Fibroblast of the aortic adventitia (primary cell): ENCODE measurements at regions not wholly inside any gene's neighbourhood (a gene's known extent, or its start where the extent isn't known, plus 50 kb on each side); places are given as distances from the start of the nearest gene placed in this dataset.

Experiments used
- DNase-seq: peaks from one replicate; pipeline ENCODE4 v3.0.0-alpha.2; 2010; ENCODE audit warnings: low read depth
- H3K4me3 ChIP-seq: 2 replicates; pipeline ENCODE4 v1.5.1; 2011; ENCODE audit warnings: low read depth, mild to moderate bottlenecking, control low read depth, low read length, moderate library complexity
- CTCF ChIP-seq: IDR thresholded peaks from 2 replicates; pipeline ENCODE4 v1.5.1; 2011; ENCODE audit warnings: mild to moderate bottlenecking, low read length, control low read depth, inconsistent platforms; ENCODE audit not compliant: insufficient read depth

DNA sequence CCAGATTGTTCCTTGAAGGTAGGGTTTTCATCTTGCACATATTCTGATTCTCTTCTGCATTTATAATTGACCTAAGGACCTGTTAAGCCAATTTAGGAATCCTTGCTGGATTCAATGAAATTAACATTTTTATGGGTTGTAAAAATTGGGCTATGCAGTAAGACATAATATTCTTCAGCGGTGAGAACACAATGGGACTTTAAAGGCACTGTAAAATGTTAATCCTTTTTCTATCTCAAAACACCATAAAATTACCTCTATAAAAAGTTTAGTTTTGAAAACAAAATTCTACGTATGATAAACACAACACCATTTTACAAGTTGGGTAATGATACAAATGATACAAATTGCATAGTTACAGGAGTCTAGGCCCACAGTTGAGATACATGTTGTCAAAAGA, 169.2 kb upstream of the DTNA start:
- no peak for DNase-seq
- TF ChIP-seq CTCF, result no peak
- no peak overlapping the region for H3K4me3 ChIP-seq

DNA sequence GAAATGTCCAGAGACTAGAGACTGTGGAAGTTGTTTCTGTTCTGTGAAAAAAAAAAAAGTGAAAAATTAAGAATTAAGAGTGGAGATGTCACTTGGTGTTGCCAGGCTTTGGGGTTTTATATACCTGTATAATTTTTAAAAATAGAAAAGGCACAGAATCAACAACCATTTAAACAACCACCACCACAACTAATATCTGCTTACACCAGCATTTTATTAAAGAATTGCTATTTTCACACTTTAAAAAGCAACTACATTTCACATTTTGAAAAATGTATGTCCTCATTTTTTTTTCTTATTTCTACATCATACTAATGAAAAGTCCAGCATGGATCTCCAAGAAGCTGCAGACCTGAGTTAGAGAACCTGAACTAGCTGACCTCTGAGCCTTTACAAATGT, 167.5 kb upstream of the DTNA start:
- H3K4me3 ChIP-seq, result no peak overlapping the region
- no peak for TF ChIP-seq CTCF
- no peak for DNase-seq

GRCh38 chr18:34543356-34543755, 166.7 kb upstream of the DTNA start:
- no peak for TF ChIP-seq CTCF
- no peak overlapping the region for H3K4me3 ChIP-seq
- no peak for DNase-seq

GRCh38 chr18:34543945-34544344, 166.2 kb upstream of the DTNA start:
- no peak for DNase-seq
- H3K4me3 ChIP-seq, result no peak overlapping the region
- no peak for TF ChIP-seq CTCF

- no peak overlapping the region for H3K4me3 ChIP-seq
- no peak for TF ChIP-seq CTCF
- no peak for DNase-seq
Observed at GRCh38 chr18:34544930-34545329, 165.2 kb upstream of the DTNA start.

- no peak for TF ChIP-seq CTCF
- DNase-seq, result no peak
- no peak overlapping the region for H3K4me3 ChIP-seq
Observed at GRCh38 chr18:34548120-34548972, 161.8 kb upstream of the DTNA start.

GRCh38 chr18:34548973-34549294, 161.2 kb upstream of the DTNA start:
- no peak overlapping the region for H3K4me3 ChIP-seq
- DNase-seq, result no peak
- TF ChIP-seq CTCF, result no peak
